Parathyroid adenoma (tissue), 2 donors: ENCODE measurements at regions not wholly inside any gene's neighbourhood (a gene's known extent, or its start where the extent isn't known, plus 50 kb on each side); places are given as distances from the start of the nearest gene placed in this dataset.

Experiments used
- H2AFZ ChIP-seq: fragments of 300-600 bp; sonication (generic); one replicate; pipeline ENCODE4 v1.7.0; 2017; ENCODE audit warnings: antibody characterized with exemption, mild to moderate bottlenecking
- H3K27ac ChIP-seq: fragments of 300-600 bp; sonication (generic); one replicate; pipeline ENCODE4 v1.7.0; 2017
- H3K27me3 ChIP-seq: fragments of 300-600 bp; sonication (generic); one replicate; pipeline ENCODE4 v1.7.0; 2017; ENCODE audit warnings: low read length; ENCODE audit not compliant: control insufficient read depth, insufficient read depth
- H3K36me3 ChIP-seq: fragments of 300-600 bp; sonication (generic); one replicate; pipeline ENCODE4 v1.7.0; 2017; ENCODE audit warnings: low read length; ENCODE audit not compliant: control insufficient read depth, insufficient read depth
- H3K4me1 ChIP-seq: fragments of 300-600 bp; sonication (generic); one replicate; pipeline ENCODE4 v1.7.0; 2017; ENCODE audit warnings: control low read depth
- H3K4me2 ChIP-seq: fragments of 300-600 bp; sonication (generic); one replicate; pipeline ENCODE4 v1.7.0; 2017; ENCODE audit warnings: low read length
- H3K4me3 ChIP-seq: fragments of 300-600 bp; sonication (generic); one replicate; pipeline ENCODE4 v1.7.0; 2017; ENCODE audit warnings: low read depth, low read length
- H3K79me2 ChIP-seq: fragments of 300-600 bp; sonication (generic); one replicate; pipeline ENCODE4 v1.7.0; 2017; ENCODE audit warnings: control low read depth
- H3K9ac ChIP-seq: fragments of 300-600 bp; sonication (generic); one replicate; pipeline ENCODE4 v1.7.0; 2017; ENCODE audit warnings: mild to moderate bottlenecking
- H3K9me3 ChIP-seq: fragments of 300-600 bp; sonication (generic); one replicate; pipeline ENCODE4 v1.7.0; 2017; ENCODE audit warnings: low read length; ENCODE audit not compliant: control insufficient read depth
- CTCF ChIP-seq: fragments of 300-600 bp; sonication (generic); IDR thresholded peaks from one replicate; pipeline ENCODE4 v1.7.0; 2017; ENCODE audit warnings: antibody characterized with exemption, mild to moderate bottlenecking
- donor health status: primary hyperparathyroidism.

- Histone ChIP-seq H2AFZ (no peak overlapping the region), H3K9me3 (no peaks in the 10 kb centered on the region), H3K27ac (no peak overlapping the region), H3K4me1 (no peaks in the 10 kb centered on the region), H3K4me3 (no peak overlapping the region), H3K4me2 (no peak overlapping the region), H3K27me3 (no peaks in the 10 kb centered on the region), H3K79me2 (no peaks in the 10 kb centered on the region), H3K9ac (no peak overlapping the region), H3K36me3 (no peaks in the 10 kb centered on the region)
- TF ChIP-seq CTCF, result no peak
Measured at GRCh38 chr2:181786371-181787228, 104.9 kb upstream of the ITPRID2 start.

- Histone ChIP-seq H3K9ac (no peak overlapping the region), H2AFZ (no peak overlapping the region), H3K36me3 (no peaks in the 10 kb centered on the region), H3K27ac (no peak overlapping the region), H3K4me2 (no peak overlapping the region), H3K79me2 (no peaks in the 10 kb centered on the region), H3K9me3 (no peaks in the 10 kb centered on the region), H3K27me3 (no peaks in the 10 kb centered on the region), H3K4me1 (no peaks in the 10 kb centered on the region), H3K4me3 (no peak overlapping the region)
- TF ChIP-seq CTCF, result no peak
Measured at GRCh38 chr2:181787310-181788048, 104.1 kb upstream of the ITPRID2 start.

- Histone ChIP-seq H3K4me1 (no peaks in the 10 kb centered on the region), H3K27ac (no peak overlapping the region), H3K36me3 (no peaks in the 10 kb centered on the region), H3K9ac (no peak overlapping the region), H2AFZ (no peak overlapping the region), H3K27me3 (no peaks in the 10 kb centered on the region), H3K79me2 (no peaks in the 10 kb centered on the region), H3K4me2 (no peak overlapping the region), H3K4me3 (no peak overlapping the region), H3K9me3 (no peaks in the 10 kb centered on the region)
- TF ChIP-seq CTCF, result no peak
Measured at GRCh38 chr2:181788897-181789555, 102.5 kb upstream of the ITPRID2 start.

- Histone ChIP-seq H3K27ac (no peak overlapping the region), H3K27me3 (no peaks in the 10 kb centered on the region), H3K4me3 (no peak overlapping the region), H3K79me2 (no peaks in the 10 kb centered on the region), H3K4me2 (no peak overlapping the region), H3K9me3 (no peaks in the 10 kb centered on the region), H3K4me1 (no peaks in the 10 kb centered on the region), H2AFZ (no peak overlapping the region), H3K36me3 (no peaks in the 10 kb centered on the region), H3K9ac (no peak overlapping the region)
- no peak for TF ChIP-seq CTCF
Measured at GRCh38 chr2:181789827-181790448, 101.6 kb upstream of the ITPRID2 start.
